ENCODE measurements at regions not wholly inside any gene's neighbourhood (a gene's known extent, or its start where the extent isn't known, plus 50 kb on each side); places are given as distances from the start of the nearest gene placed in this dataset.

- Histone ChIP-seq H4K91ac (ENCODE audit: insufficient read length, low read depth, low read length) (no peak overlapping the region), H4K20me1 (ENCODE audit: control insufficient read depth, insufficient read depth, insufficient read length) (no peaks in the 10 kb centered on the region), H3K4me2 (ENCODE audit: insufficient read depth, insufficient read length, low read length) (no peak overlapping the region), H2BK12ac (ENCODE audit: insufficient read length, low read depth, low read length) (no peak overlapping the region), H4K8ac (replicated peaks; ENCODE audit: insufficient read length, low read depth, low read length) (no peak overlapping the region), H4K5ac (ENCODE audit: insufficient read length, low read depth, low read length) (no peak overlapping the region), H3K27ac (ENCODE audit: insufficient read length, low read depth, low read length) (no peak overlapping the region), H3T11ph (ENCODE audit: low read length) (no peak overlapping the region), H3K79me2 (ENCODE audit: insufficient read depth, low read length) (no peaks in the 10 kb centered on the region), H3K23ac (ENCODE audit: insufficient read length, low read depth, low read length) (no peak overlapping the region), H3K23me2 (ENCODE audit: insufficient read length, low read depth, low read length, poor library complexity, severe bottlenecking) (no peaks in the 10 kb centered on the region), H3K18ac (ENCODE audit: insufficient read length, low read depth, low read length) (no peak overlapping the region), H3K9ac (ENCODE audit: extremely low read depth, insufficient read length, low read length) (no peak overlapping the region), H3K79me1 (ENCODE audit: insufficient read depth, low read depth, low read length, poor library complexity, severe bottlenecking) (no peaks in the 10 kb centered on the region), H2BK120ac (ENCODE audit: low read depth, low read length, poor library complexity, severe bottlenecking) (no peak overlapping the region), H2AK5ac (ENCODE audit: insufficient read length, low read length) (no peak overlapping the region), H2BK5ac (ENCODE audit: insufficient read length, low read length) (no peak overlapping the region), H2BK15ac (ENCODE audit: low read depth, low read length) (no peak overlapping the region), H3K9me3 (ENCODE audit: control insufficient read depth, low read depth, low read length) (no peaks in the 10 kb centered on the region), H3K27me3 (ENCODE audit: insufficient read depth, low read length) (no peaks in the 10 kb centered on the region), H3K56ac (ENCODE audit: insufficient read length, low read depth, low read length) (no peak overlapping the region), H3K4ac (ENCODE audit: low read depth, low read length) (no peak overlapping the region), H2BK20ac (ENCODE audit: low read depth, low read length, poor library complexity, severe bottlenecking) (no peak overlapping the region), H2AFZ (ENCODE audit: low read length) (no peak overlapping the region), H3K4me1 (ENCODE audit: insufficient read depth, low read length) (no peaks in the 10 kb centered on the region), H3K14ac (ENCODE audit: insufficient read depth, low read length) (no peak overlapping the region)
- no peak overlapping the region for H3K4me3 Mint-ChIP-seq
- H3K36me3 Mint-ChIP-seq (ENCODE audit: insufficient read depth in 1 of 3, low read depth in 3 of 3) = peaks cover 0 to 6% (median 0%) of the 10 kb centered on the region in 3 experiments; a peak in 3 of 7 replicates
- TF ChIP-seq CTCF (conservative IDR thresholded peaks at IDR 0.05) = no peak
- H3K9me3 Mint-ChIP-seq = peaks cover 9 to 10% of the 10 kb centered on the region in 2 experiments
- H3K27me3 Mint-ChIP-seq (ENCODE audit: low read depth) = no peaks in the 10 kb centered on the region
- WGBS (ENCODE audit: extremely low coverage, insufficient read length, low lambda C conversion rate) = no CpG with 5 or more reads among the region's 7 CpGs
- H3K4me1 Mint-ChIP-seq = peaks cover 5 to 7% of the 10 kb centered on the region in 2 experiments
- no peak for DNase-seq
- no peak overlapping the region for H3K27ac Mint-ChIP-seq
Observed at GRCh38 chr4:187042251-187042650, 318.6 kb upstream of the FAT1 start.
